ENCODE measurements at regions not wholly inside any gene's neighbourhood (a gene's known extent, or its start where the extent isn't known, plus 50 kb on each side); places are given as distances from the start of the nearest gene placed in this dataset.
"Not testable (repeated sequence)": the region's sequence is repeated elsewhere in the genome, so short reads cannot be mapped to it uniquely, and the experiment has no call there.

DNA sequence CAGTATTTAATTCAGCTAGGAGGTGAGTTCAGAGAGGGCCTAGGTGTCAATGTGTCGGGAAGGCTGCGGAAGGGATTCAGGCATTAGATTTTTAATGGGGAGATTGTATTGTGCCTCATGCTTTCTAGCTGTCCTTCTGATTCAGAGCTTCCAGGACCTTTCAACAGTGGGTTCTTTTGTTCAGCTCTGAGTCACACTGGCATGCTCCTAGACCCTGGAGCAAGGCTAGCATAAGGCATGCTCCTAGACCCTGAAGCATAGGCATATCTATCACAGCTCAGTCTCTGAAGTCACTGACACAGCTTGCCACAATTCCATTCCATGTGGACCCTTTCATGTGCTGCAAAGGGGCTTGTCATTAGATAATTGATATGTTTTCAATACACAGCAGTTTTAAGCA, 396.9 kb downstream of the RAB38 start:
- FAIRE-seq (no peak), DNase-seq (no peak)
- no peaks in the 10 kb centered on the region for H3K36me3 ChIP-seq (ENCODE audit: control insufficient read depth in 2 of 3, insufficient read depth in 3 of 3, low read length in 3 of 3)

DNA sequence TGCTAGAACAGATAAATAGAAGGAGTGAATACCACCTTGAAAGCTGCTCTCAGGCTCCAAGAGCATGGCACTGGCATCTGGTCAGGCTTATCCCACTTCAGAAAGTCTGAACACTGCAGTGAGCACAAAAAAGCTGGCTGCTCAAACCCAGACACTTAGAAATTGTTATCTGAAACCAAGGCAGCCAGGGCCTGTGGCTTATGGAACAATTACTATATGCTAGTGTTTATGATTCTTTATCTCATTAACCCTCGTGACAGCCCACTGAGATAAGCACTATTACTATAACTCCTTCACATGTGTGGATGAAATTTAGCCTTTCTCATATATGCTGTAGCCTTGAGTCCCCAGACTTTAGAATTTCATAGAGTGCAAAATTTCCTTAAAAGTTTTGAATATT, 400.2 kb downstream of the RAB38 start:
- intact Hi-C loops (cut with DNase I): no loop called here
- H3K27me3 ChIP-seq (ENCODE audit: control insufficient read depth, insufficient read depth, low read length): no peaks in the 10 kb centered on the region
- FAIRE-seq (no peak), DNase-seq (no peak)
- TF ChIP-seq, protein P1, sequence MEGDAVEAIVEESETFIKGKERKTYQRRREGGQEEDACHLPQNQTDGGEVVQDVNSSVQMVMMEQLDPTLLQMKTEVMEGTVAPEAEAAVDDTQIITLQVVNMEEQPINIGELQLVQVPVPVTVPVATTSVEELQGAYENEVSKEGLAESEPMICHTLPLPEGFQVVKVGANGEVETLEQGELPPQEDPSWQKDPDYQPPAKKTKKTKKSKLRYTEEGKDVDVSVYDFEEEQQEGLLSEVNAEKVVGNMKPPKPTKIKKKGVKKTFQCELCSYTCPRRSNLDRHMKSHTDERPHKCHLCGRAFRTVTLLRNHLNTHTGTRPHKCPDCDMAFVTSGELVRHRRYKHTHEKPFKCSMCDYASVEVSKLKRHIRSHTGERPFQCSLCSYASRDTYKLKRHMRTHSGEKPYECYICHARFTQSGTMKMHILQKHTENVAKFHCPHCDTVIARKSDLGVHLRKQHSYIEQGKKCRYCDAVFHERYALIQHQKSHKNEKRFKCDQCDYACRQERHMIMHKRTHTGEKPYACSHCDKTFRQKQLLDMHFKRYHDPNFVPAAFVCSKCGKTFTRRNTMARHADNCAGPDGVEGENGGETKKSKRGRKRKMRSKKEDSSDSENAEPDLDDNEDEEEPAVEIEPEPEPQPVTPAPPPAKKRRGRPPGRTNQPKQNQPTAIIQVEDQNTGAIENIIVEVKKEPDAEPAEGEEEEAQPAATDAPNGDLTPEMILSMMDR (IDR thresholded peaks at IDR 0.05; ENCODE audit: borderline replicate concordance, extremely low read depth, insufficient read depth): no peak
- H3K4me1 ChIP-seq (ENCODE audit: control insufficient read depth in 2 of 3, insufficient read depth in 2 of 3, low read depth in 1 of 3, low read length in 3 of 3): no peaks in the 10 kb centered on the region
- H3K9me3 ChIP-seq (ENCODE audit: control insufficient read depth in 2 of 3, insufficient read depth in 1 of 3, low read length in 3 of 3): no peaks in the 10 kb centered on the region
- H3K9ac ChIP-seq (ENCODE audit: low read length in 3 of 3): no peak overlapping the region
- H3K4me3 ChIP-seq (ENCODE audit: low read length in 3 of 3): no peak overlapping the region
- no peaks in the 10 kb centered on the region for H3K36me3 ChIP-seq (ENCODE audit: control insufficient read depth in 2 of 3, insufficient read depth in 3 of 3, low read length in 3 of 3)
- H3K27ac ChIP-seq (ENCODE audit: low read depth in 2 of 2, low read length in 2 of 2): no peak overlapping the region

More for the DNA sequence above, 396.9 kb downstream of the RAB38 start:
- H3K27ac ChIP-seq (ENCODE audit: low read depth in 2 of 2, low read length in 2 of 2): no peak overlapping the region
- intact Hi-C loops (cut with DNase I): no loop called here
- H3K9me3 ChIP-seq (ENCODE audit: control insufficient read depth in 2 of 3, insufficient read depth in 1 of 3, low read length in 3 of 3): no peaks in the 10 kb centered on the region
- TF ChIP-seq, protein P1 (IDR thresholded peaks at IDR 0.05; ENCODE audit: borderline replicate concordance, extremely low read depth, insufficient read depth): no peak
- no peaks in the 10 kb centered on the region for H3K4me1 ChIP-seq (ENCODE audit: control insufficient read depth in 2 of 3, insufficient read depth in 2 of 3, low read depth in 1 of 3, low read length in 3 of 3)
- no peak overlapping the region for H3K4me3 ChIP-seq (ENCODE audit: low read length in 3 of 3)
- H3K9ac ChIP-seq (ENCODE audit: low read length in 3 of 3): no peak overlapping the region
- no peaks in the 10 kb centered on the region for H3K27me3 ChIP-seq (ENCODE audit: control insufficient read depth, insufficient read depth, low read length)

DNA sequence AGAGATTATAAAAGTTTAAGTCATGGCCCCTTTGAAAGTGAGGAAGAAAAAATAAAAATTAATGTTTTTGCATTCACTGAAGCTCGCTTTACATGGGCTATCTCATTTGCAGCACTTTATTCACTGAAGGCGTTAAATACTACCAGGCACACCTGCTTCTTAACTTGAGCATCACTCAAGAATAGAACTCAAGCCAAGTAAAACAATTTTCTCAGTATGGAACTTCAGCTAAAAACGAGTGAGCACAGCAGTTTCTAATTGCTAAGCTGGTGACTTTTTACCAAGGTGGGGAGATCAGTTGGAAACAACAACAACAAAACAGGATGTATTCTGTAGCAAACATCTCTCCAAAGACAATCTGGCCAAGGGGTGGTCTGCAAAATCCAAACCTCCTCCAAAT, 405.6 kb downstream of the RAB38 start:
- TF ChIP-seq, protein P1 (IDR thresholded peaks at IDR 0.05; ENCODE audit: borderline replicate concordance, extremely low read depth, insufficient read depth): no peak
- Histone ChIP-seq H3K4me1 (ENCODE audit: control insufficient read depth in 2 of 3, insufficient read depth in 2 of 3, low read depth in 1 of 3, low read length in 3 of 3) (no peaks in the 10 kb centered on the region), H3K4me3 (ENCODE audit: low read length in 3 of 3) (no peak overlapping the region), H3K9ac (ENCODE audit: low read length in 3 of 3) (no peak overlapping the region), H3K36me3 (ENCODE audit: control insufficient read depth in 2 of 3, insufficient read depth in 3 of 3, low read length in 3 of 3) (no peaks in the 10 kb centered on the region), H3K9me3 (ENCODE audit: control insufficient read depth in 2 of 3, insufficient read depth in 1 of 3, low read length in 3 of 3) (no peaks in the 10 kb centered on the region), H3K27me3 (ENCODE audit: control insufficient read depth, insufficient read depth, low read length) (no peaks in the 10 kb centered on the region), H3K27ac (ENCODE audit: low read depth in 2 of 2, low read length in 2 of 2) (no peak overlapping the region)
- no peak for DNase-seq
- intact Hi-C loops (cut with DNase I): no loop called here
- FAIRE-seq: no peak

DNA sequence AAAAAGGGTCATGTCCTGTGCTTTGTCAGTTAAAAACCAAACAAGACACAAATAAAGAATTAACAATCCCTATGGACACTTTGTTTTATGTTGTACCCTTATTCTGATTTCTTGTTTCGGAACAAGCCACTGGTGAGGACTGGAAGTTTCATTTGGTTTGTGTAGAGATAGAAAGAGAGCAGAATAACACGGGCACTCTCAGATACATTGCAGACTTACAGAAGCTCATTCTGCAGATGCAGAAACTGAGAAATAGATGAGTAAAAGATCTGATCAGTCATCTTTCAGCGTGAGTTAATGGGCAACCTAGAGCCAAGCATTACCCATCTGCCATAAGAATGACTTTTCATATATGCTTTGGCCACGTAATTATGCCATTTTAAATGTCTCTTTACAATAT, 407.6 kb downstream of the RAB38 start:
- DNase-seq: no peak
- Histone ChIP-seq H3K36me3 (ENCODE audit: control insufficient read depth in 2 of 3, insufficient read depth in 3 of 3, low read length in 3 of 3) (no peaks in the 10 kb centered on the region), H3K27me3 (ENCODE audit: control insufficient read depth, insufficient read depth, low read length) (no peaks in the 10 kb centered on the region), H3K4me1 (ENCODE audit: control insufficient read depth in 2 of 3, insufficient read depth in 2 of 3, low read depth in 1 of 3, low read length in 3 of 3) (no peaks in the 10 kb centered on the region), H3K9ac (ENCODE audit: low read length in 3 of 3) (no peak overlapping the region), H3K4me3 (ENCODE audit: low read length in 3 of 3) (no peak overlapping the region), H3K27ac (ENCODE audit: low read depth in 2 of 2, low read length in 2 of 2) (no peak overlapping the region), H3K9me3 (ENCODE audit: control insufficient read depth in 2 of 3, insufficient read depth in 1 of 3, low read length in 3 of 3) (no peaks in the 10 kb centered on the region)
- intact Hi-C loops (cut with DNase I): no loop called here
- TF ChIP-seq, protein P1 (IDR thresholded peaks at IDR 0.05; ENCODE audit: borderline replicate concordance, extremely low read depth, insufficient read depth): no peak
- FAIRE-seq: no peak

- DNase-seq; H3K27ac ChIP-seq (ENCODE audit: low read depth in 2 of 2, low read length in 2 of 2); H3K27me3 ChIP-seq (ENCODE audit: control insufficient read depth, insufficient read depth, low read length); intact Hi-C loops (cut with DNase I); FAIRE-seq; H3K4me1 ChIP-seq (ENCODE audit: control insufficient read depth in 2 of 3, insufficient read depth in 2 of 3, low read depth in 1 of 3, low read length in 3 of 3); H3K9ac ChIP-seq (ENCODE audit: low read length in 3 of 3); H3K9me3 ChIP-seq (ENCODE audit: control insufficient read depth in 2 of 3, insufficient read depth in 1 of 3, low read length in 3 of 3); H3K36me3 ChIP-seq (ENCODE audit: control insufficient read depth in 2 of 3, insufficient read depth in 3 of 3, low read length in 3 of 3); H3K4me3 ChIP-seq (ENCODE audit: low read length in 3 of 3): not testable (repeated sequence)
Measured at GRCh38 chr11:87764075-87764474, 411.2 kb downstream of the RAB38 start.
